Central memory CD8-positive, alpha-beta T cell (primary cell): ENCODE measurements at regions not wholly inside any gene's neighbourhood (a gene's known extent, or its start where the extent isn't known, plus 50 kb on each side); places are given as distances from the start of the nearest gene placed in this dataset.

Experiments used
- ATAC-seq: fragments of 150-1000 bp; cut with Tn5 transposase; replicated peaks from 2 replicates; pipeline ENCODE4 v1.10.0; 2022; ENCODE audit warnings: mild to moderate bottlenecking, moderate FRiP score, moderate number of reproducible peaks; ENCODE audit not compliant: poor library complexity, severe bottlenecking; ENCODE audit errors: extremely low read depth
- DNase-seq, 2 donors: peaks; one replicate each; pipeline ENCODE4 v3.0.0; 2021; ENCODE audit warnings: low spot score in 2 of 2
- H3K27ac Mint-ChIP-seq: one replicate; pipeline ENCODE4 v1.8.0; 2022; ENCODE audit warnings: low read depth, mild to moderate bottlenecking, moderate library complexity, mixed read lengths
- H3K27me3 Mint-ChIP-seq: one replicate; pipeline ENCODE4 v1.8.0; 2022; ENCODE audit warnings: mixed read lengths
- H3K36me3 Mint-ChIP-seq: one replicate; pipeline ENCODE4 v1.8.0; 2022; ENCODE audit warnings: mild to moderate bottlenecking, moderate library complexity, mixed read lengths; ENCODE audit not compliant: insufficient read depth
- H3K4me1 Mint-ChIP-seq: one replicate; pipeline ENCODE4 v1.8.0; 2022; ENCODE audit warnings: mixed read lengths
- H3K4me3 Mint-ChIP-seq: one replicate; pipeline ENCODE4 v1.8.0; 2022; ENCODE audit warnings: mild to moderate bottlenecking, moderate library complexity, mixed read lengths
- H3K9me3 Mint-ChIP-seq: one replicate; pipeline ENCODE4 v1.8.0; 2022; ENCODE audit warnings: mixed read lengths

GRCh38 chr1:37085393-37085792 is 51.1 kb upstream of the GRIK3 start:
- no peaks in the 10 kb centered on the region for H3K9me3 Mint-ChIP-seq
- ATAC-seq (no peak), DNase-seq (no peak)
- H3K27me3 Mint-ChIP-seq: peaks cover 32% of the 10 kb centered on the region
- H3K36me3 Mint-ChIP-seq: no peaks in the 10 kb centered on the region
- no peak overlapping the region for H3K4me3 Mint-ChIP-seq
- H3K4me1 Mint-ChIP-seq: no peaks in the 10 kb centered on the region
- no peak overlapping the region for H3K27ac Mint-ChIP-seq

- no peak for ATAC-seq
- H3K9me3 Mint-ChIP-seq: no peaks in the 10 kb centered on the region
- H3K4me1 Mint-ChIP-seq: no peaks in the 10 kb centered on the region
- no peak overlapping the region for H3K4me3 Mint-ChIP-seq
- H3K36me3 Mint-ChIP-seq: no peaks in the 10 kb centered on the region
- H3K27me3 Mint-ChIP-seq: peaks cover 38% of the 10 kb centered on the region
- no peak overlapping the region for H3K27ac Mint-ChIP-seq
- no peak for DNase-seq
Observed at GRCh38 chr1:37089750-37090149, 55.4 kb upstream of the GRIK3 start.

- Mint-ChIP-seq H3K27me3 (peaks cover 38% of the 10 kb centered on the region), H3K4me3 (no peak overlapping the region), H3K36me3 (no peaks in the 10 kb centered on the region), H3K27ac (no peak overlapping the region), H3K4me1 (no peaks in the 10 kb centered on the region), H3K9me3 (no peaks in the 10 kb centered on the region)
- ATAC-seq: no peak
- no peak for DNase-seq
Observed at GRCh38 chr1:37090671-37091070, 56.4 kb upstream of the GRIK3 start.

GRCh38 chr1:37092937-37093336 is 58.6 kb upstream of the GRIK3 start:
- H3K4me1 Mint-ChIP-seq: peaks cover 5% of the 10 kb centered on the region
- no peaks in the 10 kb centered on the region for H3K36me3 Mint-ChIP-seq
- peaks cover 52% of the 10 kb centered on the region for H3K27me3 Mint-ChIP-seq
- no peaks in the 10 kb centered on the region for H3K9me3 Mint-ChIP-seq
- no peak for ATAC-seq
- no peak overlapping the region for H3K4me3 Mint-ChIP-seq
- no peak overlapping the region for H3K27ac Mint-ChIP-seq
- no peak for DNase-seq

GRCh38 chr1:37094302-37094701 is 60.0 kb upstream of the GRIK3 start:
- Mint-ChIP-seq H3K36me3 (no peaks in the 10 kb centered on the region), H3K27me3 (peaks cover 64% of the 10 kb centered on the region), H3K9me3 (no peaks in the 10 kb centered on the region), H3K4me3 (no peak overlapping the region), H3K4me1 (peaks cover 5% of the 10 kb centered on the region), H3K27ac (no peak overlapping the region)
- ATAC-seq (no peak), DNase-seq (no peak)

GRCh38 chr1:37096523-37096922 is 62.2 kb upstream of the GRIK3 start:
- H3K36me3 Mint-ChIP-seq: no peaks in the 10 kb centered on the region
- no peaks in the 10 kb centered on the region for H3K9me3 Mint-ChIP-seq
- H3K27ac Mint-ChIP-seq: no peak overlapping the region
- peaks cover 67% of the 10 kb centered on the region for H3K27me3 Mint-ChIP-seq
- DNase-seq (no peak), ATAC-seq (no peak)
- peaks cover 5% of the 10 kb centered on the region for H3K4me1 Mint-ChIP-seq
- H3K4me3 Mint-ChIP-seq: no peak overlapping the region

- Mint-ChIP-seq H3K27ac (no peak overlapping the region), H3K36me3 (no peaks in the 10 kb centered on the region), H3K4me3 (no peak overlapping the region), H3K9me3 (no peaks in the 10 kb centered on the region), H3K27me3 (peaks cover 67% of the 10 kb centered on the region), H3K4me1 (peaks cover 5% of the 10 kb centered on the region)
- no peak for ATAC-seq
- DNase-seq: no peak
Observed at GRCh38 chr1:37097731-37098130, 63.4 kb upstream of the GRIK3 start.

GRCh38 chr1:37098237-37098636 is 63.9 kb upstream of the GRIK3 start:
- H3K4me3 Mint-ChIP-seq: no peak overlapping the region
- ATAC-seq (no peak), DNase-seq (no peak)
- peaks cover 5% of the 10 kb centered on the region for H3K4me1 Mint-ChIP-seq
- H3K27ac Mint-ChIP-seq: no peak overlapping the region
- H3K36me3 Mint-ChIP-seq: no peaks in the 10 kb centered on the region
- H3K9me3 Mint-ChIP-seq: no peaks in the 10 kb centered on the region
- peaks cover 68% of the 10 kb centered on the region for H3K27me3 Mint-ChIP-seq

GRCh38 chr1:37100310-37100709 is 66.0 kb upstream of the GRIK3 start:
- Mint-ChIP-seq H3K4me1 (peaks cover 5% of the 10 kb centered on the region), H3K36me3 (no peaks in the 10 kb centered on the region), H3K27ac (no peak overlapping the region)

GRCh38 chr1:37102656-37103382 is 68.5 kb upstream of the GRIK3 start:
- no peak for DNase-seq
- no peaks in the 10 kb centered on the region for H3K36me3 Mint-ChIP-seq
- H3K9me3 Mint-ChIP-seq: no peaks in the 10 kb centered on the region
- no peak overlapping the region for H3K4me3 Mint-ChIP-seq
- no peak overlapping the region for H3K27ac Mint-ChIP-seq
- H3K27me3 Mint-ChIP-seq: peaks cover 47% of the 10 kb centered on the region
- no peak for ATAC-seq
- no peaks in the 10 kb centered on the region for H3K4me1 Mint-ChIP-seq

More at GRCh38 chr1:37100310-37100709, 66.0 kb upstream of the GRIK3 start:
- Mint-ChIP-seq H3K27me3 (peaks cover 59% of the 10 kb centered on the region), H3K9me3 (no peaks in the 10 kb centered on the region), H3K4me3 (no peak overlapping the region)
- DNase-seq (no peak), ATAC-seq (no peak)

- no peak overlapping the region for H3K4me3 Mint-ChIP-seq
- DNase-seq: no peak
- H3K4me1 Mint-ChIP-seq: no peaks in the 10 kb centered on the region
- no peaks in the 10 kb centered on the region for H3K36me3 Mint-ChIP-seq
- H3K27me3 Mint-ChIP-seq: peaks cover 47% of the 10 kb centered on the region
- no peak for ATAC-seq
- no peak overlapping the region for H3K27ac Mint-ChIP-seq
- H3K9me3 Mint-ChIP-seq: no peaks in the 10 kb centered on the region
Observed at GRCh38 chr1:37105911-37106310, 71.6 kb upstream of the GRIK3 start.

GRCh38 chr1:37107153-37107907 is 73.0 kb upstream of the GRIK3 start:
- no peak overlapping the region for H3K4me3 Mint-ChIP-seq
- peaks cover 45% of the 10 kb centered on the region for H3K27me3 Mint-ChIP-seq

GRCh38 chr1:37108596-37109188 is 74.4 kb upstream of the GRIK3 start:
- Mint-ChIP-seq H3K4me3 (no peak overlapping the region), H3K9me3 (no peaks in the 10 kb centered on the region), H3K36me3 (no peaks in the 10 kb centered on the region), H3K27ac (no peak overlapping the region), H3K4me1 (no peaks in the 10 kb centered on the region), H3K27me3 (peaks cover 39% of the 10 kb centered on the region)
- DNase-seq (no peak), ATAC-seq (no peak)

More at GRCh38 chr1:37107153-37107907, 73.0 kb upstream of the GRIK3 start:
- DNase-seq: no peak
- Mint-ChIP-seq H3K36me3 (no peaks in the 10 kb centered on the region), H3K4me1 (no peaks in the 10 kb centered on the region), H3K9me3 (no peaks in the 10 kb centered on the region), H3K27ac (no peak overlapping the region)
- no peak for ATAC-seq
